ENCODE measurements at regions not wholly inside any gene's neighbourhood (a gene's known extent, or its start where the extent isn't known, plus 50 kb on each side); places are given as distances from the start of the nearest gene placed in this dataset.

DNA sequence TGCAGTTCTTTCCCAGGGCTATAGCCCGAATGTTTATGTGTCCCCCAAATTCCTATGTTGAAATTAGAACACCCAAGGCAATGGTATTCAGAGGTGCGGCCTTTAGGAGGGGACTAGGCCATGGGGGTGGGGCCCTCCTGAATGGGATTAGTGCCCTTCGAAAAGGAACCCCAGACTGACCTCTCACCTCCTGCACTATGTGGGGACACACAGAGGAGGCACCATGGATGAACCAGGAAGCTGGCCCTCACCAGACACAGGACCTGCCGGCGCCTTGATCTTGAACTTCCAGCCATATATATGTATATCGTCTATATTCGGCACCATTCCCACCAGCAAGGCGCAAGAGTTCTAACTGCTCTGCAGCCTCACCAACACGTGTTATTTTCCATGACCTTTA lies 101.5 kb upstream of the BHLHE23 start (continued):
- TF ChIP-seq, protein P1, sequence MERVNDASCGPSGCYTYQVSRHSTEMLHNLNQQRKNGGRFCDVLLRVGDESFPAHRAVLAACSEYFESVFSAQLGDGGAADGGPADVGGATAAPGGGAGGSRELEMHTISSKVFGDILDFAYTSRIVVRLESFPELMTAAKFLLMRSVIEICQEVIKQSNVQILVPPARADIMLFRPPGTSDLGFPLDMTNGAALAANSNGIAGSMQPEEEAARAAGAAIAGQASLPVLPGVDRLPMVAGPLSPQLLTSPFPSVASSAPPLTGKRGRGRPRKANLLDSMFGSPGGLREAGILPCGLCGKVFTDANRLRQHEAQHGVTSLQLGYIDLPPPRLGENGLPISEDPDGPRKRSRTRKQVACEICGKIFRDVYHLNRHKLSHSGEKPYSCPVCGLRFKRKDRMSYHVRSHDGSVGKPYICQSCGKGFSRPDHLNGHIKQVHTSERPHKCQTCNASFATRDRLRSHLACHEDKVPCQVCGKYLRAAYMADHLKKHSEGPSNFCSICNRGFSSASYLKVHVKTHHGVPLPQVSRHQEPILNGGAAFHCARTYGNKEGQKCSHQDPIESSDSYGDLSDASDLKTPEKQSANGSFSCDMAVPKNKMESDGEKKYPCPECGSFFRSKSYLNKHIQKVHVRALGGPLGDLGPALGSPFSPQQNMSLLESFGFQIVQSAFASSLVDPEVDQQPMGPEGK (CRISPR knock-in tag; IDR thresholded peaks at IDR 0.05; ENCODE audit: borderline replicate concordance), result no peak
- TF ChIP-seq CSDC2 (CRISPR knock-in tag; IDR thresholded peaks at IDR 0.05) (no peak), ARNTL (CRISPR knock-in tag; IDR thresholded peaks at IDR 0.05; ENCODE audit: borderline replicate concordance, low read depth) (no peak)
- TF ChIP-seq, protein P2, sequence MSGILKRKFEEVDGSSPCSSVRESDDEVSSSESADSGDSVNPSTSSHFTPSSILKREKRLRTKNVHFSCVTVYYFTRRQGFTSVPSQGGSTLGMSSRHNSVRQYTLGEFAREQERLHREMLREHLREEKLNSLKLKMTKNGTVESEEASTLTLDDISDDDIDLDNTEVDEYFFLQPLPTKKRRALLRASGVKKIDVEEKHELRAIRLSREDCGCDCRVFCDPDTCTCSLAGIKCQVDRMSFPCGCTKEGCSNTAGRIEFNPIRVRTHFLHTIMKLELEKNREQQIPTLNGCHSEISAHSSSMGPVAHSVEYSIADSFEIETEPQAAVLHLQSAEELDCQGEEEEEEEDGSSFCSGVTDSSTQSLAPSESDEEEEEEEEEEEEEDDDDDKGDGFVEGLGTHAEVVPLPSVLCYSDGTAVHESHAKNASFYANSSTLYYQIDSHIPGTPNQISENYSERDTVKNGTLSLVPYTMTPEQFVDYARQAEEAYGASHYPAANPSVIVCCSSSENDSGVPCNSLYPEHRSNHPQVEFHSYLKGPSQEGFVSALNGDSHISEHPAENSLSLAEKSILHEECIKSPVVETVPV (CRISPR knock-in tag; IDR thresholded peaks at IDR 0.05), result no peak

DNA sequence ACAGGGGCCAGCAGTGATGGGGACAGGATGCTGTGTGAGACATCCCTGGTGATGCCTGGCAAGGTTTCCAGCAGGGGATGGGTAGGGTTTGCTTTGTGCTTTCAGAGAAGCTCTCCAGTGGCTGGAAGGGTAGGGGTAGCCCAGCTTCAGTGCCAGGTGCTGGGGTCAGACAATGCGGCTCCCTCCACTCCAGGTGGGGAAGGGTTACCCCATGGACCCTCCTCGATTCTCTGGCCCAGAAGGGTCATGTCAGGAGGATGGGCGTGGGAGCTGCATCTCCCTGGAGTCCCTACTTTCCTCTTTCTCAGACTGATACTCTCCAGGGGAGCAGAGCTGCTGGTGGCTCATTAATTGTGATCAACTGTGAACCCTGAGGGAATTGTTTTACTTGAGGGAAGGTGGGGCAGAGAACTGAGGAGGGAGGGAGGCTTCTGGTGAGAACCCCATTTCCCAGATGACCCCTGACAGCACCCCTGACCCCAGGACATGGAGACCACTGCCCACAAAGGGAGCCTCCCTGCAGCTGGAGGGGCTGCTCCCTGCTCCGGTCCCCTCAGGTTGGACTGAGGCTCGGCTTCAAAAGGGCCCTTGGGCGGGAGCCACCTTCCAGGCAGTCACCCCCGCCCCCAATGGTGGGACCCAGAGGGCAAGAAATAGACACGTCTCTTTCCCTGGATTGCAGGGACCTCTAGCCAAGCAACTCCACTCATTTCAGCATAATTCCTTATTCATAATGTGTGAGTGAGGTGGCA lies 100.9 kb upstream of the BHLHE23 start:
- ATAC-seq, result no peak

DNA sequence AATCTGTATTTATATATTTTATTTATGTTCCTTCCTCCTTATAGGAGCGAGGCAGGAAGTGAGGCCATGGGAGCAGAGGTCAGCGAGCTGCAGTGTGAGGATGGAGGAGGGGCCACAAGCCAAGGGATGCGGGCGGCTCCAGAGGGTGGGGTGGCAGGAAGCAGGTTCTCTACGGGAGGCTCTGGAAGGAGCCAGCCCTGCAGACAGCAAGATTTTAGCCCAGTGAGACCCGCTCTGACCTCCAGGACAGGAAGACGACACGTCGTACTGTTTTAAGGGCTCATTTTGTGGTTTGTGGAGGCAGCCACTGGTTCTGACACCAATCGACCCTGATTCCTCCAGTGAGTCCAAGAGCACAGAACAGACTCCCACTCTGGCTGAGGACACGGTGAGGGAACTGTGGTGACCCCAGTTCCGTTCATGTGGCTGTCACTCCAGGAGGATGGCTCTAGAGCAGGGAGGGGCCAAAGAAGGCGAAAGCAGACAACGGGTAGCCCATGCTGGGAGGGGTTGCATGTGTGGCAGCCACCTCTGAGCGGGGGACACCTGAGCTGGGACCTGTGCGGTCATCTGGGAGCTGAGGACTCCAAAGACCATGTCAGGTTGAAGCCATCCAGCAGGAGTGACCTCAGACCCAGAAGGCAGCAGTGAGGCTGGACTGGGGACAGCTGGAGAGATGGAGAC lies 100.1 kb upstream of the BHLHE23 start:
- TF ChIP-seq ZC3H10 (CRISPR knock-in tag; IDR thresholded peaks at IDR 0.05) (no peak), GLIS3 (CRISPR knock-in tag; IDR thresholded peaks at IDR 0.05) (no peak), TOX (CRISPR knock-in tag; IDR thresholded peaks at IDR 0.05; ENCODE audit: borderline replicate concordance) (no peak), BACH2 (CRISPR knock-in tag; IDR thresholded peaks at IDR 0.05; ENCODE audit: borderline replicate concordance) (no peak), TCF4 (CRISPR knock-in tag; IDR thresholded peaks at IDR 0.05; ENCODE audit: borderline replicate concordance) (no peak), ARNTL (CRISPR knock-in tag; IDR thresholded peaks at IDR 0.05; ENCODE audit: borderline replicate concordance, low read depth) (no peak), ZNF8 (CRISPR knock-in tag; IDR thresholded peaks at IDR 0.05) (no peak)
- TF ChIP-seq, protein P3, sequence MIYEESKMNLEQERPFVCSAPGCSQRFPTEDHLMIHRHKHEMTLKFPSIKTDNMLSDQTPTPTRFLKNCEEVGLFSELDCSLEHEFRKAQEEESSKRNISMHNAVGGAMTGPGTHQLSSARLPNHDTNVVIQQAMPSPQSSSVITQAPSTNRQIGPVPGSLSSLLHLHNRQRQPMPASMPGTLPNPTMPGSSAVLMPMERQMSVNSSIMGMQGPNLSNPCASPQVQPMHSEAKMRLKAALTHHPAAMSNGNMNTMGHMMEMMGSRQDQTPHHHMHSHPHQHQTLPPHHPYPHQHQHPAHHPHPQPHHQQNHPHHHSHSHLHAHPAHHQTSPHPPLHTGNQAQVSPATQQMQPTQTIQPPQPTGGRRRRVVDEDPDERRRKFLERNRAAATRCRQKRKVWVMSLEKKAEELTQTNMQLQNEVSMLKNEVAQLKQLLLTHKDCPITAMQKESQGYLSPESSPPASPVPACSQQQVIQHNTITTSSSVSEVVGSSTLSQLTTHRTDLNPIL (CRISPR knock-in tag; IDR thresholded peaks at IDR 0.05; ENCODE audit: low read depth), result no peak
- TF ChIP-seq, protein P4, sequence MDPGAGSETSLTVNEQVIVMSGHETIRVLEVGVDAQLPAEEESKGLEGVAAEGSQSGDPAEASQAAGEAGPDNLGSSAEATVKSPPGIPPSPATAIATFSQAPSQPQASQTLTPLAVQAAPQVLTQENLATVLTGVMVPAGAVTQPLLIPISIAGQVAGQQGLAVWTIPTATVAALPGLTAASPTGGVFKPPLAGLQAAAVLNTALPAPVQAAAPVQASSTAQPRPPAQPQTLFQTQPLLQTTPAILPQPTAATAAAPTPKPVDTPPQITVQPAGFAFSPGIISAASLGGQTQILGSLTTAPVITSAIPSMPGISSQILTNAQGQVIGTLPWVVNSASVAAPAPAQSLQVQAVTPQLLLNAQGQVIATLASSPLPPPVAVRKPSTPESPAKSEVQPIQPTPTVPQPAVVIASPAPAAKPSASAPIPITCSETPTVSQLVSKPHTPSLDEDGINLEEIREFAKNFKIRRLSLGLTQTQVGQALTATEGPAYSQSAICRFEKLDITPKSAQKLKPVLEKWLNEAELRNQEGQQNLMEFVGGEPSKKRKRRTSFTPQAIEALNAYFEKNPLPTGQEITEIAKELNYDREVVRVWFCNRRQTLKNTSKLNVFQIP (CRISPR knock-in tag; IDR thresholded peaks at IDR 0.05; ENCODE audit: borderline replicate concordance, low read depth), result no peak
- TF ChIP-seq, protein P5, sequence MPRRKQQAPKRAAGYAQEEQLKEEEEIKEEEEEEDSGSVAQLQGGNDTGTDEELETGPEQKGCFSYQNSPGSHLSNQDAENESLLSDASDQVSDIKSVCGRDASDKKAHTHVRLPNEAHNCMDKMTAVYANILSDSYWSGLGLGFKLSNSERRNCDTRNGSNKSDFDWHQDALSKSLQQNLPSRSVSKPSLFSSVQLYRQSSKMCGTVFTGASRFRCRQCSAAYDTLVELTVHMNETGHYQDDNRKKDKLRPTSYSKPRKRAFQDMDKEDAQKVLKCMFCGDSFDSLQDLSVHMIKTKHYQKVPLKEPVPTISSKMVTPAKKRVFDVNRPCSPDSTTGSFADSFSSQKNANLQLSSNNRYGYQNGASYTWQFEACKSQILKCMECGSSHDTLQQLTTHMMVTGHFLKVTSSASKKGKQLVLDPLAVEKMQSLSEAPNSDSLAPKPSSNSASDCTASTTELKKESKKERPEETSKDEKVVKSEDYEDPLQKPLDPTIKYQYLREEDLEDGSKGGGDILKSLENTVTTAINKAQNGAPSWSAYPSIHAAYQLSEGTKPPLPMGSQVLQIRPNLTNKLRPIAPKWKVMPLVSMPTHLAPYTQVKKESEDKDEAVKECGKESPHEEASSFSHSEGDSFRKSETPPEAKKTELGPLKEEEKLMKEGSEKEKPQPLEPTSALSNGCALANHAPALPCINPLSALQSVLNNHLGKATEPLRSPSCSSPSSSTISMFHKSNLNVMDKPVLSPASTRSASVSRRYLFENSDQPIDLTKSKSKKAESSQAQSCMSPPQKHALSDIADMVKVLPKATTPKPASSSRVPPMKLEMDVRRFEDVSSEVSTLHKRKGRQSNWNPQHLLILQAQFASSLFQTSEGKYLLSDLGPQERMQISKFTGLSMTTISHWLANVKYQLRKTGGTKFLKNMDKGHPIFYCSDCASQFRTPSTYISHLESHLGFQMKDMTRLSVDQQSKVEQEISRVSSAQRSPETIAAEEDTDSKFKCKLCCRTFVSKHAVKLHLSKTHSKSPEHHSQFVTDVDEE (CRISPR knock-in tag; IDR thresholded peaks at IDR 0.05), result no peak
- TF ChIP-seq, protein P1 (CRISPR knock-in tag; IDR thresholded peaks at IDR 0.05; ENCODE audit: borderline replicate concordance), result no peak
- TF ChIP-seq, protein P2 (CRISPR knock-in tag; IDR thresholded peaks at IDR 0.05), result no peak
- no peak for ATAC-seq

More for the DNA sequence above, 100.9 kb upstream of the BHLHE23 start:
- TF ChIP-seq TCF4 (CRISPR knock-in tag; IDR thresholded peaks at IDR 0.05; ENCODE audit: borderline replicate concordance) (no peak), CSDC2 (CRISPR knock-in tag; IDR thresholded peaks at IDR 0.05) (no peak), ZFP30 (CRISPR knock-in tag; IDR thresholded peaks at IDR 0.05) (no peak), SNAI2 (CRISPR knock-in tag; IDR thresholded peaks at IDR 0.05) (no peak)

Measured in SK-N-SH treated with all-trans-retinoic acid at 6 μM for 48 hours (cell line).